Hematopoietic multipotent progenitor cell treated with erythropoietin and hydrocortisone succinate and interleukin-3 and kit ligand, for 4 days (in vitro differentiated cells): ENCODE measurements at regions not wholly inside any gene's neighbourhood (a gene's known extent, or its start where the extent isn't known, plus 50 kb on each side); places are given as distances from the start of the nearest gene placed in this dataset.

ENCODE experiments used
- DNase-seq: peaks from one replicate; pipeline ENCODE4 v3.0.0-alpha.2; 2015

DNA sequence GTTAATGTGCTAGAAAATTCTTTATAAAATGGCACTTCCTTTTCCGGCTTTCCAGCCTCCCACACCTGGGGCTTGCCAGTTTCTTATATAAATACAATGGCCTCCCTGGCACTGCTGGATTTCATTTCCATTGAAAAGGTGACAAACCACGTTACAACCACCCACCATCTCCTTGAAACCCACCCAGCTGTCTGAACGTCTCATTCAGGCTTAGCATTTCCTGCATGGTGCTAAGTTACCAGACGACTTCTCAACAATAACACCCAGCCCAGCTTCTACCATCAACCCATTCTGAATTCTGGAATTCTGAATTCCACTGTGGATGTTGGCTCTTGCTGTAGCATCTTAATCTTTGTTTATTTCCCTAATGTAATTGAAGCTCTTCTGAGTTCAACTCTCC lies 499.8 kb upstream of the CELF2 start:
- DNase-seq: no peak

DNA sequence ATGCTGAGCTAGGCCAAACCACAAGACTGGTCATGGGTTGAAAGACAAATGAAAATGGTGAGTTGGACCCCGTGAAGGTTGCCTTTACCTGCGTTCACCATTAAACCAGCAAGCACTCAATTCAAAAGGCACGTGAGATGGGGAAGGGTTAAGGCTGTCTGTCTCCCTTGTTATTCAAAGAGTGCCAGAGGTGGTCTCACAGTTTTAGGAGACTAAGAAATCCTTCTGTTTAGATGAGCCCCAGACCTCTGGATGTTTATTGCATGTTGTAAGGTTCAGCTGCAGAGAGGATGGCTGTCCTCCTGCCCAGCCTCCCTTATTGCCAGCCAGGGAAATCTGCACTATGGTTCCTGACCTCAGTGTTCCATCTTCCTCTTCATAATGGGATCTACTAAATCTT lies 498.0 kb upstream of the CELF2 start:
- DNase-seq: no peak

DNA sequence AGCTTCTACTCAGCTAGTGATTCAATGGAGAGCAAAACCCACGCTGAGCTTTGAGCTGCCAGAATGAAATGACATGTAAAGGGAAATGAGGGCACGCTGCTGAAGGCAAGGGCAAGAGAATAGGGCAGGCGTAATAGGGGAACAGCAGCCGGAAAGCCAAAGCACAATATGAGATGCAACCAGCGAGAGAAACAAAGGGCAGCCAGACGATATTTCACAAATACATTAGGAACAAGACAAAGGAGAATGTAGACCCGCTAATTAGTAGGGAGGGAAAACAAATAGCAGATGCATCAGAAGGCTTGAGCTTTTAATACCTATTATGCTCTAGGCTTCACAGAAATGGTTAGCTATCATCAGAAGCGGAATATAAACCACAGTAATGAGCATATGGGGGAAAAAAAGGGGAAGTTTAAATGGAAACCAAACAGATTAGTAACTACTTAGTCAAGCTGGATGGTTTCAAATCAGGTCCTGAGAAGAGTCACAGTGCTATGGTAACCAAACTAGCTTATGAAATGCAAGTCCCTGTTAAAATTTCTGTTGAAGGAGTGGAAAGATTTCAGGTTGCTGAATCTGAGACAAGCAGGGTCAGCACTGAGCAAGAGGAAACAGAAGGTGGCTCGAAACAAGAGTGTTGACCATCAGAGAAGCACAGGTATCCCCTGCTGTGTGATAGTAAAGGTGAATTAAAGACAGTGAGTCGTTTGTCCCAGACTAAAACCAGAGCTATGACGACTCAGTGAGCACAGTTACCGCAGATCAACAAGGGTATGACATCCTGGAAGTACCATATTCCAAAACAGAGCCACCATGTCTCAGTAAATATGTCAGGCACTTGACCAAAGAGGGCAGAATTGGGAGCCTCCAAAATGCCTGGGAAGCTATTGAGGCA lies 496.9 kb upstream of the CELF2 start:
- DNase-seq: peak; percentile 71

DNA sequence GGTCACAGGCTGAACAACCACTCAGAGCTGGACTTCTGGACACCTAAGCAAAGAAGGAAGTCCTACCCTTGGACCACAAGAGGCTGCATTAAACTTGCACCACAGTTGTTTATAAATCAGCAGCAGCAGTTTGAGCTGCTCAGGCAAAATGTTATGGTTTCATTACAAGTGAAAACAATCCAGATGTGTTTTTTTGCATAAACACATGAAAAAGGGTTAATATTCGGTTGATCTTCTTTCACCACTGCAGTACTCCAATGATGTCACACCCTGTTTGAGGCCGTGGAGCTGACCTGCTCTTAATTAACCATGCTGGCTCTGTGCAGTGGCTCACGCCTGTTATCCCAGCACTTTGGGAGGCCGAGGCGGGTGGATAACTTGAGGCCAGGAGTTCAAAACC lies 490.8 kb upstream of the CELF2 start:
- DNase-seq: no peak

DNA sequence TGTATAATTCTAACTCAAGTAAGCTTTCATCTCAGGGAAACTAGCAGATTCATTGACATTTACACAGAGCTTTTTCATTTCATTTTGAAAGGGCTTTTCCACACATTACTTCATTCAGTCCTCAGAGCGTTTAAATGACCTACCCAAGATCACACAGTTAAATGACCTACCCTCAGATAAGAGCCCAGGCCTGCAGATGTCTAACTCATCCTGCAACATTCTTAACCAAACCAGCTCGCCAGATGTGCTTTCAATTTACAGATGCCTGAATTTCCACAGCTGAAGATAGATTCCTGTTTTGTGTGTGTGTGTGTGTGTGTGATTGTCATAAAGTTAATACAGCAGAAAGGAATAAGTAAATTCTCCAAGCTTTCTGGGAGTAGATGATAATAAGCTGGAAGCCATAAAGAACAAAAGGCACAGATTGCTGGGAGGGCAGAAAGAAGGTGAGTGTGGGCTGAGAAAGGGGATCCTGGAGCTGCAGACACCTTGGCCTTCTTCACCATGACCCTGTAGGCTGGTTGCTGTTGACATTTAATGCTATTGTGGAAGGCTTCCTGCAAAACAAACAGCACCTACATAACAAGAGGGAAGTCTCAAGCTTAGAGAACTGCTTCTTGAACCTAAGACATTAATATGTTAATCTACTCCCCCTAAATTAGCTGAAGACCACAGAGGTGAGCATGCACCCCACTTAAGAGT lies 489.7 kb upstream of the CELF2 start:
- DNase-seq: no peak

DNA sequence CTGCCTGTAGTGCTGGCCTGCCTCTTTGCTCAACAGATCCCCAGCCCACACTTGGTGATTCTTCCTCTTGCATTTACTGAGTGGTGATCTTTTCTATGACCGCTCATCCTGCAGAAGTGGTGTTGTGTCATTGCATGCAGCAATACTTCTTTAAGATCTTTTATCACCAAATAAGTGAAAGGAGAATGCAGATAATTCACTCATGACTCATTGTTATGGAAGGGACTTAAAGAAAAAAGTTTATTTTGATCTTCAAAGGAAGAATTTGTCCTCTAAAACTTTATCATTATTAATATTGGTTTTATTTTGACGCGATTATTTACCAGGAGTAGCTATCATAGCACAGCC lies 489.1 kb upstream of the CELF2 start:
- peak; percentile 27 for DNase-seq

DNA sequence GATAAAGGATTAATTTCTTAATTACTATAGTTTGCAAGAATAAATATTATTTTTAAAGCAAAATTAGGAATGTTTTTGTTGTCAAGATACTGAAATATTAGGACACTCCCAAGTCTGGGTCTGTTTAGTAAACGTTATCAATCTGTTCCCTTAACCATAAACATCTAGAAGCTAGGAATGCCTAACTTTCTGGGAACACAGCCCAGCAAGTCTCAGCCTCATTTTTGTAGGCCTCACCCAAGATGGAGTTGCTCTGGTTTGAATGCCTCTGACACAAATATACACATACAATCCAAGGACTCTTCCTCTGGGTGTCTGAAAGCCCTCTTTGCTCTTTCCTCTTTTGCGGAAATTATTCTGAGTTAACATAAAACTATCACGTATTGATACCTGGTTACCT lies 487.4 kb upstream of the CELF2 start:
- DNase-seq: no peak

DNA sequence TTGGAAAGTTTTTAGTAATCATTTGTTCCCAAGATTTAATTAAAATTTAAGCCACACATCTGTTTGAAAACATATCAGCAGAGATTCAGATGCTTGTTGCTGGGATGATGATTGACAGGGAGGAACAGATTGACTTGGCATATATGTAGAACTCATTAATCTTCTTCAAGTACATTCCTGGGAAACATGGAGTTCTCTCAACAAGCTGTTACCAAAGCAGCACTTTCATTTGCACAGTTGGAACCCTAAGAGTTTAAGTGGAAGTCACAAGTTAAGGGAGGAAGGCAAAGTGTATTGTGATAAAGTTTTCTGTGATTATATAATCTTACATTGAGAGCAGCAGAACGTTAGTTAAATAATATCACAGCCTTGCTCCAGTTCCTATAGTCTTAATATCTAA lies 485.4 kb upstream of the CELF2 start:
- no peak for DNase-seq

DNA sequence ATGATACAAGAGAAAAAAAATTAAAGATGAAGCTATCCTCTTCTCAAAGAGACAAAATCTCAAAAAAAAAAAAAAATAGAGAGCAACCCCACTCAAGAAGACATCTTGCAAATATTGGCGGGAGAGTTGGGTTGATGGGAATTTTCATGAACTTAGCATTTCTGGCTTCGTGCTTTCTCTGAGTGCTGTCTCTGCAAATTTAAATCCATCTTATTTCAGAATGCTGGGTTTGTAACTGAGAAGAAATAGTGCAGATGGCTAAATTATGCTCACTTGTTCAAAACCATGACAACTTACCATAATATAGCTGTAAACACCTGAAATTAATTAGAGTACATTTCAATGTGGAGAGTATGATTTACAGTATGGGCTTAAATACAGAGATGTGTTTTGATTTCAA lies 484.8 kb upstream of the CELF2 start:
- no peak for DNase-seq

DNA sequence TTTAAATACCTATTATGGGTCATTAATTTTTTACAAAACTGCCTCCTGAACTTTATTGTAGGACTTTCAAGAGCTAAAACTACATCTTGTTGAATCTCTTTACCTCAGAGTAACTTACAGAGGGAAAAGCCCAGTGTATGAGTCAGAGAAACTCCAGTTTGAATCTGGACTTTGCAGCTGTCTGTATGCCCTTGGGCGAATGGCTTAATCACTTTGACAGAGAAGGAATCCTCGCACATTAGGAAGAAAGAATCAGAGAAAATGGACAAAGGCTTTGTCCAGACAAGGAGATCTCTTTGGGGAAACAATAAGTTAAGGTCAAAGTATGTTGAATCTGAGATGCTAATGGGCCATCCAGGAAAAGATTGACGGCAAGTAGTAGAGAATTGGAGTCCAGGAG lies 484.2 kb upstream of the CELF2 start:
- no peak for DNase-seq

DNA sequence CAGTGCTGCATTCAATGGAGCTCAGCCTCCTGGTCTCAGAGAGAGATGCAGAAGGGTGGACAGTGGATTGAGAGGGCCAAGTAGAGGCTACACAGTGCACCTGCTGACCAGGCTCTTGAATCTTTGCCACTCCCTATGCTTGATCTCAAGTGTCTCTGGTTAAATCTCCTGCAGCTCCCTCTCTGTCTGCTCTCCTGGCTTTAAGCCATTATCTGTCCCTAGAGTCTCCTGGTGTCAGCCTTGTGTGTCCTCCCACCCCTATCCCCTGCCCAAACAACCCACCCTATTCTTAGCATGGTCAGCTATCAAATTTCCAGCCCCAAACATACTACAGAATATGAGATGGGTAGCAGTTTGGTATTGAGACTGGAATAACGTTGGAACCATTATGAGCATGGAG lies 479.3 kb upstream of the CELF2 start:
- no peak for DNase-seq

DNA sequence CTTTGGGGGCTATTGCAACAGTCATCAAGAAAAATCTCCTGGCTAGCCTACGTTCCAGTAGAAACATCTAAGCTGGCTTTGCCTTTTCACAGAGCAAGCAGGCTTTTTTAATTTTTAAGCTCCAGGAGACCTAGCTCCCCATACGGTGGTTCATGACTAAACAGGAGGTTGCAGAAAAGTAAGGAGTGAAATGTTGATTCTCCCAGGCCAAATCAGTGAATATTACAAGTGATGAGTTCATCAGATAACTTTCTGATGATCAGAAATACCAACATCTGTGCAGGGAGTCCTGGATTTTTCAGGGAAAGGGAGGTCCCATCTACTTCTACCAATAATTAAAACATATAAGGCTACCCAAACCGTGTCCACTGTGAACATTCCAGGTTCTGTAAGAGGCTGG lies 477.3 kb upstream of the CELF2 start:
- no peak for DNase-seq

DNA sequence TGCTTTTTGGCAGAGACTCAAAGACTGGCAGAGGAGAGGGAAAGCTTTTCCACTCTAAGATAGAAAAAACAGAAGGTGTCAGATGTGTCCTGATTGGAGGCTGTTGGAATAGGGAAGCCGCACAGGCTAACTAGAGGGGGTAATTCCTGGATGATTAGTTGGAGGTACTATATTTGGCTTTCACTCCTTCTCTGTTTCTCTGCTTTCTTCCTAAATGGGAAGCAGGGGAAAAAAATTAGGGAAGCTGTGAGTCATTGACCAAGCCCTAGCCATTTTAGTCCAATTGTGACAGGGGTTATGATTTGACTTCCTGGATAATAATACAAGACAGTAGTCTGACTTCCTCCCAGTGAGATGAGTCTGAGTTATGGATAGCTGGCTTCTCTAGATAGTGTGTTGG lies 475.2 kb upstream of the CELF2 start:
- DNase-seq: no peak

DNA sequence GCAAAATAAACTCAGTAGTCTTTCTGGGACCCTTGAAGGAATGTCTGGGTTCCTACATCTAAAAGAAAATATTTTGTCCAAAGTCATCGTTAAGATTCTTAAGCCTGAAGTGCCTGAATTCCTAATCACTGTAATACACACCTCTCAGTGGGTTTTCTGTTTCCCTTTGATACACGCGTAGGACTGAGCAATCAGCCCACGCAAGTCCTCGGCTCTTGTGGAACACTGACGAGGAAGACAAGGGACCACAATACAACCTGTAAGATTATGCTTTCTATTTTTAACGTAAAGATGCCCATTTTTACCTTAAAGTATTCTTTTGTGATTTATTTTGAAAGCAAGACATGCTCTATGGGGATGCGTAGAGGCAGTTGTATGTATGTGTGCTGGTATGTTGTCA lies 472.8 kb upstream of the CELF2 start:
- DNase-seq: no peak

DNA sequence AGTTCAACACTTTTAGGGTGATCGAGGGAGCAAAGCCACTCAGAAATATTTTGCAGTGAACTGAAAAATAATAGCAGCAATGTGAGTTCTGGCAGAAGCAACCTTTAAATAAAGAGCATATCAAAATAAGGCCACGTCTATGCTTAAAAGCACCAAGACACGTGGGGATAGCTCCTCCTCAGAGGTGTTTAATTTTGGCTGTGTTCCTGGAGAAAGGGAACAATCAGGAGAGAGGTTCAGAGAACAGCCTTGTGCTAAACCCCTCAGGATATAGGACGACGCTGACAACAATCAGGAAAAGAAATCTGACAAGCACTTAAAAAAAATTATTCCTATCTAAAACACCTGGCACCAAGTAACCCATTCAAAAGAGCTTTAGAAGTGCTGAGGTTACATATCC lies 471.9 kb upstream of the CELF2 start:
- DNase-seq: no peak

DNA sequence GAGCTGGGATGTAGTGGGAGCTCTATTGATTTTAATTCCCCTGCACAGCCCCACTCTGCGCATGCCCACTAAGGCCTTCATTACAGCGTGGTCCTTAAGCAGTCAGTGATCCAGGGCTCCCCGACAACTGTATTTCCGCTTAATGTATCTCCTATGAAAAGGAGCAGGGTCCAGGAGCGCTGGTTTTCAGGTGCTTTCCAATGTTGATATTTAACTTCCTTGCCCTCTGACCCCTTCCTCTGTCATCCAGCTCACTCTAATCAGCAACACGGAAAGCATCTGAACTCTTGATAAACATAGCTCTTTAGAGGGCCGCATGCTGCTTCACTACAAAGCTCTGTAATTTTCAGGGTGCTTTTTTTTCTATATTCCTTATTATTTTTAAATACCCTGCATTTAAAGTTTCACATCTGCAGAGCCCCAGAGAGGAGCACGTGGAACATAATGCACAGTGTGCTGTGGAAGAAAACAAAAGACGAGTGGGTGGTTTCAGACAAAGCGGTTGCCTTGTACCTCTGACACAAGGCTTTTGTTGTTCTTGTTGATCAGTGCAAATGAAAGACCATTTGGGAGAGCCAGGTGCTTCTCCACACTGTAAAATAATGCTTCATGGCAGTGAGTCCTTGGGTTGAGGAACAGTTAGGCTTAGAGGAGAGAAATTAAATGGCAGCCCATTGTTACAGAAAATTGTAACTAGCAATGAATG lies 465.9 kb upstream of the CELF2 start:
- no peak for DNase-seq

DNA sequence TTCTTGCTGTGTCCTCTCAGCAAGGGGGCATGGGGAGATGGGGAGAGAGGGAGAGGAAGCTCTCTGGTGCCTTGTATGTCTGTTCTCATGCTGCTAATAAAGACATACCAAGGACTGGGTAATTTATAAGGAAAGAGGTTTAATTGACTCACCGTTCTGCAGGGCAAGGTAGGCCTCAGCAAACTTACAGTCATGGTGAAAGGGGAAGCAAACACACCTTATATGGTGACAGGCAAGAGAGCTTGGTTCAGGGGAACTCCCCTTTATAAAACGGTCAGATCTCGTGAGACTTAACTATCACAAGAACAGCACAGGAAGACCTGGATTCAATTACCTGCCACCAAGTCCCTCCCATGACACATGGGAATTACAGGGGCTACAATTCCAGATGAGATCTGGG lies 464.7 kb upstream of the CELF2 start:
- DNase-seq: no peak

DNA sequence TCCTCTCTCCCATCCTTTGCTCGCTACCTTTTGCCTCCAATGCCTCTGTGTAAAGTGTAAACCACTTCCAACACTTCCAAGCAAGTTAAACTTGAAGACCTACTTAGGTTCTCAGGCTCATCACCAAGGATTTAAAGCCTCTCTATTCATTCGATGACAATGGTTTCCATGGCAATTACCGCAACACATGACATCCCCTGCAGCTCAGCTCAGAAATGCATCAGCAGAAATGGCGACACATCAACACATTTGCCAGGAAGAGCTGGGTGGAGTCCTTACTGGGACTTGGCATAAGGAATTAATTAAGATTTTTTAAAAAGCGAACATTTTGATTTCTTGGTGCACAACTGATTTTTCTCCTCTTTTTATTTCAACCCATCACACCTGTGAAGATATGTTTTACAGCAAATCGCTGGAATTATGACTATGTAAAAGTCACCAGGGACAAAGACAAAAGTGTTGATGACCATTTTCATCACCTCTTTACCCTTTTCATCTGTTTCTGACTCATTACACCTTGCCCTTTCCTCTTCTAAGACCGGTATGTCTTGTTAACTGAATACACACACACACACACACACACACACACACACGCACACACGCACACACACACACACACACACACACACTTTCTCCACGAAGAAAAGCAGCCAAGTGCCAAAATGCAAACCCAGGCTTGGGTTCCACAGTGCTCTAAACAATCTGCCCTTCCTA lies 453.4 kb upstream of the CELF2 start:
- DNase-seq: no peak

DNA sequence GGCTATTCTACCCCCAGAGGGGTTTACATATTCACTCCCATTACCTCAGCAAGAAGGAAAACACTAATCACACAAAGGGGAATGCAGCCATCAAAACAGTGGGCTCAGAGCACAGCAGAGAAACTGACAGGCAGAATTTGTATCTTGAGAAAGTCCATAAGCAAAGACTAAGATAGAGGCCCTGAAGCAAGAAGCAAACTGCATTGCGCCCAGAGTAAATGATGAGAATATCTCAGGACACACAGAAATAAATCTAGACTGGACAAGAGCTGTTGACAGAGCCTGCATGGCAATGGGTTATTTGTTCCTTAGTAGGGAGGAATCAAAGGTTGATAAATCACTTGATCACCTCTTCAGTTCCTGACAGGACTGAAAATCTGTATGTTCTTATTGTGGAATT lies 440.7 kb upstream of the CELF2 start:
- DNase-seq: no peak

DNA sequence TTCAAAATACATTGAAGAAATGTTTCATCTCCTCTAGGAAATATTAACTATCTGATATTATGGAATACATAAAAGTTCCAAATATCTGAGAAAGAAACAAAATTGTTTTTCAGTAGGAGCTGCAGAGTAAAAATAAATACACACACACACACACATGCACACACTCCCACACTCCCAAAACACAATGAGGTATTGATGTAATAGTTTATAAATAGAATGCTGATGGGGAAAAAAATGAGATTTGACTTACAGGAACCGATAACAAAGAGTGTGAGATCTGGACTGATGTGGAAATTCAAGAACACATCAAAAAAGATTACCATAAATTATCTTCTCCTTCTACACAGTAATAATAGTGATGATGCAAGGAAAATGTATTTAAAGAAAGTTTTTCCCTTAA lies 438.0 kb upstream of the CELF2 start:
- no peak for DNase-seq

DNA sequence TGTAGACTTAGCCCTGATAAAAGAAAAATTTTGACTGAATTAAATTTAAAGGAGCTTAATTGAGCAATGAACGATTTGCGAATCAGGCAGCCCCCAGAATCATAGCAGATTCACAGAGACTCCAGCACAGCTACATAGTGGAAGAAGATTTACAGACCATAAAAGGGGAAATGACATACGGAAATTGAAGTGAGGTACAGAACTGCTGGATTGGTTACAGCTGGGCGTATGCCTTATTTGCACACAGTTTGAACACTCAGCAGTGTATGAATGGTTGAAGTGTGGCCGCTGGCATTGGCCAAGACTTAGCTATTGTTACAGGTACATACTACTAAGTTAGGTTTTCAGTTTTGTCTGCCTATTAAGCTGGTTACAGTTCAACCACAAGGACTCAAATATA lies 433.5 kb upstream of the CELF2 start:
- DNase-seq: peak; percentile 32

DNA sequence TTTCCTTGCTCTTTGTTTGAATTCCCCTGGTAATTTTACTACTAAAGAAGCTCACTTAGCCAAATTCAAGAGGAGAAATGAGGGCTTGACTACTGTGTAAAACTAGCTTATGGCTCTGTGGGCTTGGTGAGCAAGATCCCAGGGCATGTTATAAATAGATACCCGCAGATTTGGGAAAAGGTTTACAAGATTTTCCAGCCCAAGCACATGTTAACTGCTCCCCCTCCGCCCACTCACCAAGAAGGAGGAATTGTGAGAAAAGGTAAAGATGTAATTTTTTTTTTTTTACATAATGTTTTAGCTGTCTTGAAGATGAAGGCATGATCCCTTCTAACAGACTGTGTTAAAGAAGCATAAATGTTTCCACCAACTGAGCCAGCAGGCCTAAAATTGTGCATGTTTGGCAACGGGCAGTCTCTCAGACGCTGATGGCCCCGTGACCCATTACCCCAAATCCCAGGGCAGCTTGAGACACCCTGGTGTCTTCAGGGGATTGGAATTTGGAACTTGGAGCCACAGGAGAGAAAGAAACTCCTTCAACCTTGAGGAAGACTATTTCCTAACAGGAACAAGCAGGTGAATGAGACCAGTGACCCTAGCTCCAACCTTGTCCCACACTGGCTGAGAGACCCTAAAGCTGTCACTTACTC lies 429.8 kb upstream of the CELF2 start:
- no peak for DNase-seq
